ENCODE measurements at regions not wholly inside any gene's neighbourhood (a gene's known extent, or its start where the extent isn't known, plus 50 kb on each side); places are given as distances from the start of the nearest gene placed in this dataset.

DNA sequence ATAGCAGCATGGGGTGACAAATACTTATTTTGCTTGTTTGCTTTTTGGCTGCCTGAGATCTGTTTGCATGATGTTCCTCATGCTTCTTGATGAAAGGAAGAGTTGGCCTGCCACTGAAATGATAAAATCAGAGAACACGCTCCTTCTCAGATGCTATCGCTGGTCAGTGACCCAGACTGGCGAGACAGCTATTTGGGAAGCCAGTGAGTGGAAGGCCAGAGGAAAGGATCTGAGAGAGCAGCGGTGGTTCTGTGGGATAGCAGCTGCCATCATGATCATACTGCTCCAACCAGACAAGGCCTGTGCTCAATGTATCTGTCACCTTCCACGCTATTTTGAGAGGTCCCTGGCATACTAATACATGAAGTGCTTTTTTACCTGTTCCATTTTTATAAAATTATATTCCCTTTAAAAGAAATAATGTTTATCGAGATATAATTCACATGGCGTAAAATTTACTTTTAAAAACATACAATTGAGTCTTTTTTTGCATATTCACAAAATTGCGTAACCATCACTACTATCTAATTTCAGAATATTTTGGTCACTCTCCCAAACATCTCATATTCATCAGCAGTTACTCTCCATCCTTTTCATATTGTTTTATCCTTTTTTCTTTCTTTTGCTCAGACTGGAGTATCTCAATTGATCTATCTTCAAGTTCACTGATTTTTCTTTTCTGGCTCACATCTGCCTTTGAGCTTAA lies 695.1 kb downstream of the TNS3 start:
- H2AK5ac ChIP-seq (ENCODE audit: low read depth, low read length), result no peak overlapping the region
- H3K9me3 ChIP-seq (ENCODE audit: insufficient read depth in 2 of 2, low read depth in 1 of 2, low read length in 1 of 2), result peaks cover 0 to 4% of the 10 kb centered on the region in 2 experiments; a peak in 1 of 4 replicates

More for the DNA sequence above, 695.1 kb downstream of the TNS3 start:
- H4K20me1 ChIP-seq (replicated peaks in 1 of 2; ENCODE audit: control insufficient read depth in 1 of 2, insufficient read depth in 2 of 2, low read length in 2 of 2), result no peaks in the 10 kb centered on the region
- H2BK20ac ChIP-seq (ENCODE audit: low read length), result no peak overlapping the region
- H3K23ac ChIP-seq (ENCODE audit: insufficient read length), result no peak overlapping the region
- no peak overlapping the region for H2BK5ac ChIP-seq (ENCODE audit: low read depth, low read length)
- H4K5ac ChIP-seq (ENCODE audit: insufficient read length, low read depth, low read length), result no peak overlapping the region
- H2BK120ac ChIP-seq (replicated peaks; ENCODE audit: low read depth, low read length), result no peak overlapping the region
- H2BK12ac ChIP-seq (ENCODE audit: low read depth, low read length), result no peak overlapping the region
- no peak for FAIRE-seq
- no peak overlapping the region for H4K91ac ChIP-seq (replicated peaks; ENCODE audit: insufficient read length, low read length)
- no peaks in the 10 kb centered on the region for H3K27me3 ChIP-seq (replicated peaks in 1 of 4; ENCODE audit: control insufficient read depth in 3 of 4, extremely low read depth in 1 of 4, insufficient read depth in 3 of 4, low read length in 3 of 4)
- 94% methylated on average over 8 of the region's 8 CpGs; no CpG with 5 or more reads in 1 of the 2 experiments for WGBS, 2 experiments (ENCODE audit: extremely low coverage in 1 of 2, insufficient coverage in 1 of 2, insufficient read length in 1 of 2, insufficient replicate concordance in 2 of 2, low coverage in 1 of 2, low lambda C conversion rate in 2 of 2, missing lambda C conversion rate in 1 of 2)
- no peaks in the 10 kb centered on the region for H3K79me1 ChIP-seq (ENCODE audit: low read depth, low read length)
- POLR2A ChIA-PET (ENCODE audit: partially characterized antibody), result no interaction called here
- no peaks in the 10 kb centered on the region for H3K79me2 ChIP-seq (ENCODE audit: control insufficient read depth in 1 of 2, insufficient read depth in 2 of 2, low read length in 2 of 2)
- peak overlapping the region; percentile 44; the same call in 1 of the 2 replicates for H2AFZ ChIP-seq (ENCODE audit: low read length)
- no peak overlapping the region for H3K27ac ChIP-seq (ENCODE audit: low read depth, low read length)
- no peaks in the 10 kb centered on the region for H3K23me2 ChIP-seq (ENCODE audit: low read depth, low read length)
- H3K18ac ChIP-seq (ENCODE audit: extremely low read depth, low read length), result no peak overlapping the region
- H2BK15ac ChIP-seq (ENCODE audit: low read length), result no peak overlapping the region
- no peak overlapping the region for H3K4me2 ChIP-seq (ENCODE audit: insufficient read depth in 1 of 2, low read depth in 2 of 2, low read length in 2 of 2)
- H3K4ac ChIP-seq (replicated peaks; ENCODE audit: insufficient read length, low read depth, low read length), result no peak overlapping the region
- H3K14ac ChIP-seq (ENCODE audit: insufficient read length), result no peak overlapping the region
- no peak overlapping the region for H3K9ac ChIP-seq (replicated peaks in 1 of 4; ENCODE audit: extremely low read depth in 1 of 4, low read depth in 3 of 4, low read length in 3 of 4)
- no peak overlapping the region for H3K4me3 ChIP-seq (ENCODE audit: extremely low read depth in 1 of 4, insufficient read depth in 2 of 4, low read depth in 3 of 4, low read length in 4 of 4)
- peak; percentile 35; the same call in 1 of the 2 replicates for TF ChIP-seq CEBPB (IDR thresholded peaks at IDR 0.05; ENCODE audit: low read depth, low read length)
- no peak for TF ChIP-seq FOSL1 (IDR thresholded peaks at IDR 0.05; ENCODE audit: insufficient read depth, low read depth, low read length)
- TF ChIP-seq, protein P1, sequence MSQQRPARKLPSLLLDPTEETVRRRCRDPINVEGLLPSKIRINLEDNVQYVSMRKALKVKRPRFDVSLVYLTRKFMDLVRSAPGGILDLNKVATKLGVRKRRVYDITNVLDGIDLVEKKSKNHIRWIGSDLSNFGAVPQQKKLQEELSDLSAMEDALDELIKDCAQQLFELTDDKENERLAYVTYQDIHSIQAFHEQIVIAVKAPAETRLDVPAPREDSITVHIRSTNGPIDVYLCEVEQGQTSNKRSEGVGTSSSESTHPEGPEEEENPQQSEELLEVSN (IDR thresholded peaks at IDR 0.05), result no peak
- TF ChIP-seq SIX5 (IDR thresholded peaks at IDR 0.05; ENCODE audit: low read depth, low read length), result no peak
- no peak for TF ChIP-seq SIRT6 (IDR thresholded peaks at IDR 0.05; ENCODE audit: low read length)
- DNase-seq (ENCODE audit: low read depth in 1 of 2, low spot score in 2 of 2), result no peak
- CTCF ChIA-PET (ENCODE audit: partially characterized antibody), result interaction anchor here (0.6 kb wide), 1 partner anchor 20 kb away, joined by 3 read pairs; no protein-coding TSS in a partner anchor
- no peaks in the 10 kb centered on the region for H3K4me1 ChIP-seq (replicated peaks in 1 of 4; ENCODE audit: control insufficient read depth in 3 of 4, insufficient read depth in 4 of 4, low read length in 3 of 4)
- H3K36me3 ChIP-seq (ENCODE audit: control insufficient read depth in 2 of 4, insufficient read depth in 4 of 4, low read length in 3 of 4), result no peaks in the 10 kb centered on the region
- H3K56ac ChIP-seq (replicated peaks; ENCODE audit: insufficient read length, low read depth, low read length), result no peak overlapping the region
- no peak overlapping the region for H4K8ac ChIP-seq (ENCODE audit: extremely low read depth, insufficient read depth, low read length)

All from H1 (cell line).